ENCODE measurements at regions not wholly inside any gene's neighbourhood (a gene's known extent, or its start where the extent isn't known, plus 50 kb on each side); places are given as distances from the start of the nearest gene placed in this dataset.

DNA sequence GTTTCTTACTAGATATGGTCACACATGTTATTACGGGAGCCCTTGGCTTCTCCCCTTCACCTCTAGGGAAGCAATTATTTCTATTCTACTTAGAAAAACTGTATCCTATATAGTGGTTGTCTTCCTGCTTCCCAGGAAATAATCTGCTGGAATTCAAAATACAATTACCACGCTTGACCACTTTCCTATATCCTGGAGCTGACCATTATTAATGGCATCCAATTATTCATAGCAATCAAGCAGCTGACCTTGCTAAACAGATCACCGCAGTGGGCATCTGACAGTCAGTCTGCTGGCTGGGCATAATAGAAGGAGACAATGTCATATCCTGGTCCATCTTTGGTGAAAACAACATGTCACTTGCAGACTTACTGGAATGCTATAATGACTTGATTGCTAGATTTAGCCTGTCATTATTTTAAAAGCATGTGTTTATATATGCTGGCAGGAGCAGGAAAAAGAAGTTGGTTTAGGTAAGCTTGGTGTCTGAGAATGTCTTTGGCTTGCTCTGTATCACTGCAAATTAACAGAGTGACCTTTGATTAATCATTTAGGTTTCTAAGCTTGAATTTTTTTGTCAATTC, 325.6 kb upstream of the FAM98A start:
- H3K27ac ChIP-seq (ENCODE audit: low read depth in 1 of 2, low read length in 2 of 2), result no peak overlapping the region
- DNase-seq (ENCODE audit: low spot score), result no peak
- no peaks in the 10 kb centered on the region for H3K36me3 ChIP-seq (ENCODE audit: control insufficient read depth in 4 of 4, insufficient read depth in 3 of 4, low read depth in 1 of 4, low read length in 3 of 4)
- no peaks in the 10 kb centered on the region for H3K27me3 ChIP-seq (ENCODE audit: control insufficient read depth in 4 of 4, insufficient read depth in 4 of 4, low read length in 3 of 4)
- H3K4me3 ChIP-seq (ENCODE audit: low read depth in 1 of 3, low read length in 3 of 3), result no peak overlapping the region
- H3K4me1 ChIP-seq (ENCODE audit: control insufficient read depth in 4 of 4, insufficient read depth in 4 of 4, low read length in 3 of 4), result no peaks in the 10 kb centered on the region
- no peak for TF ChIP-seq REST (IDR thresholded peaks at IDR 0.05)
- no peak for TF ChIP-seq JUND (IDR thresholded peaks at IDR 0.05)
- no peak for TF ChIP-seq NR2F2 (IDR thresholded peaks at IDR 0.05)
- no peak for TF ChIP-seq HNF4G (IDR thresholded peaks at IDR 0.05)
- no peak for TF ChIP-seq ZBTB33 (IDR thresholded peaks at IDR 0.05)
- no peak for TF ChIP-seq GABPA (IDR thresholded peaks at IDR 0.05 in 1 of 2, conservative IDR thresholded peaks at IDR 0.05 in 1 of 2)
- no peak for TF ChIP-seq SP1 (IDR thresholded peaks at IDR 0.05)
- no peak for TF ChIP-seq FOXA2 (IDR thresholded peaks at IDR 0.05)
- TF ChIP-seq EGR1 (IDR thresholded peaks at IDR 0.05; ENCODE audit: low read depth in 2 of 2), result no peak
- H3K9ac ChIP-seq (ENCODE audit: low read depth in 1 of 2, low read length in 2 of 2), result no peak overlapping the region
- H3K9me3 ChIP-seq (ENCODE audit: control insufficient read depth in 4 of 4, low read length in 3 of 4), result no peaks in the 10 kb centered on the region
- WGBS, result 65% methylated on average over 3 of the region's 3 CpGs

GRCh38 chr2:33917252-33917651, 318.2 kb upstream of the FAM98A start:
- peaks cover 0 to 1% (median 0%) of the 10 kb centered on the region in 4 donors for H3K9me3 ChIP-seq (ENCODE audit: control insufficient read depth in 4 of 4, low read length in 3 of 4)
- H3K9ac ChIP-seq (ENCODE audit: low read depth in 1 of 2, low read length in 2 of 2), result no peak overlapping the region
- TF ChIP-seq FOXA1 (IDR thresholded peaks at IDR 0.05) (no peak), RAD21 (IDR thresholded peaks at IDR 0.05) (no peak), NR2F2 (IDR thresholded peaks at IDR 0.05) (no peak), MAX (IDR thresholded peaks at IDR 0.05) (no peak), GABPA (IDR thresholded peaks at IDR 0.05 in 1 of 2, conservative IDR thresholded peaks at IDR 0.05 in 1 of 2) (no peak), EGR1 (IDR thresholded peaks at IDR 0.05; ENCODE audit: low read depth in 2 of 2) (no peak), FOXA2 (IDR thresholded peaks at IDR 0.05) (no peak), CTCF (IDR thresholded peaks at IDR 0.05; ENCODE audit: low read depth, low read length, missing input control) (no peak)
- TF ChIP-seq, protein P1, sequence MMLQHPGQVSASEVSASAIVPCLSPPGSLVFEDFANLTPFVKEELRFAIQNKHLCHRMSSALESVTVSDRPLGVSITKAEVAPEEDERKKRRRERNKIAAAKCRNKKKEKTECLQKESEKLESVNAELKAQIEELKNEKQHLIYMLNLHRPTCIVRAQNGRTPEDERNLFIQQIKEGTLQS (IDR thresholded peaks at IDR 0.05), result no peak
- no peak overlapping the region for H3K27ac ChIP-seq (ENCODE audit: low read depth in 1 of 2, low read length in 2 of 2)
- H3K27me3 ChIP-seq (ENCODE audit: control insufficient read depth in 4 of 4, insufficient read depth in 4 of 4, low read length in 3 of 4), result no peaks in the 10 kb centered on the region
- WGBS, result 68% methylated on average over 4 of the region's 4 CpGs
- H3K36me3 ChIP-seq (ENCODE audit: control insufficient read depth in 4 of 4, insufficient read depth in 3 of 4, low read depth in 1 of 4, low read length in 3 of 4), result no peaks in the 10 kb centered on the region
- no peak for DNase-seq (ENCODE audit: low spot score)
- H3K4me1 ChIP-seq (ENCODE audit: control insufficient read depth in 4 of 4, insufficient read depth in 4 of 4, low read length in 3 of 4), result no peaks in the 10 kb centered on the region
- H3K4me3 ChIP-seq (ENCODE audit: low read depth in 1 of 3, low read length in 3 of 3), result no peak overlapping the region
